Activated B cell treated with CpG ODN at 0.5 μM for 24 hours (primary cell): ENCODE measurements at regions not wholly inside any gene's neighbourhood (a gene's known extent, or its start where the extent isn't known, plus 50 kb on each side); places are given as distances from the start of the nearest gene placed in this dataset.

Source experiments
- ATAC-seq: fragments of 200-7000 bp; cut with Tn5 transposase; one replicate; pipeline ENCODE4 v1.10.0; 2021; ENCODE audit warnings: low read depth, mild to moderate bottlenecking, moderate library complexity
- CTCF ChIA-PET: fragments of 350-600 bp; sonication (Branson Sonifier 250); formaldehyde crosslinking; loops from one replicate; lab custom pipeline; 2021; ENCODE audit warnings: antibody characterized with exemption; lab: Charles Lee
- POLR2A ChIA-PET: fragments of 350-600 bp; sonication (Branson Sonifier 250); formaldehyde crosslinking; loops from one replicate; lab custom pipeline; 2021; ENCODE audit warnings: antibody characterized with exemption; lab: Charles Lee
- DNase-seq: peaks from one replicate; pipeline ENCODE4 v3.0.0; 2022
- H3K27ac Mint-ChIP-seq: one replicate; pipeline ENCODE4 v1.8.0; 2020; ENCODE audit warnings: mixed read lengths
- H3K27me3 Mint-ChIP-seq: one replicate; pipeline ENCODE4 v1.8.0; 2021; ENCODE audit warnings: mixed read lengths
- H3K36me3 Mint-ChIP-seq: one replicate; pipeline ENCODE4 v1.8.0; 2021; ENCODE audit warnings: low read depth, mixed read lengths
- H3K4me1 Mint-ChIP-seq: one replicate; pipeline ENCODE4 v1.8.0; 2021; ENCODE audit warnings: mixed read lengths
- H3K4me3 Mint-ChIP-seq: one replicate; pipeline ENCODE4 v1.8.0; 2020; ENCODE audit warnings: mild to moderate bottlenecking, mixed read lengths
- H3K9me3 Mint-ChIP-seq: one replicate; pipeline ENCODE4 v1.8.0; 2020; ENCODE audit warnings: mixed read lengths
- CTCF ChIP-seq: fragments of 200-600 bp; IDR thresholded peaks from one replicate; pipeline ENCODE4 v1.8.0; 2022; ENCODE audit warnings: antibody characterized with exemption, mild to moderate bottlenecking
- intact Hi-C: fragments of 100-400 bp; cut with micrococcal nuclease; formaldehyde crosslinking; loops from one replicate; pipeline ENCODE4 v1.15.1; 2024

- ChIA-PET CTCF (interaction anchor here (1.3 kb wide), 1 partner anchor 20 kb away, joined by 3 read pairs; no protein-coding TSS in a partner anchor), POLR2A (no interaction called here)
- no peak overlapping the region for H3K27ac Mint-ChIP-seq
- no peaks in the 10 kb centered on the region for H3K27me3 Mint-ChIP-seq
- no peak for TF ChIP-seq CTCF
- no peaks in the 10 kb centered on the region for H3K36me3 Mint-ChIP-seq
- ATAC-seq, result no peak
- DNase-seq, result no peak
- no peak overlapping the region for H3K4me3 Mint-ChIP-seq
- no peaks in the 10 kb centered on the region for H3K4me1 Mint-ChIP-seq
- intact Hi-C loops, result no loop called here
- no peaks in the 10 kb centered on the region for H3K9me3 Mint-ChIP-seq
Measured at GRCh38 chr14:66378712-66379505, 107.3 kb upstream of the CCDC196 start.

- intact Hi-C loops, result no loop called here
- no peak overlapping the region for H3K4me3 Mint-ChIP-seq
- DNase-seq (no peak), ATAC-seq (no peak)
- H3K27me3 Mint-ChIP-seq, result no peaks in the 10 kb centered on the region
- ChIA-PET POLR2A (no interaction called here), CTCF (interaction anchor here (1.3 kb wide), 1 partner anchor 22 kb away, joined by 3 read pairs; no protein-coding TSS in a partner anchor)
- no peaks in the 10 kb centered on the region for H3K4me1 Mint-ChIP-seq
- no peak overlapping the region for H3K27ac Mint-ChIP-seq
- H3K9me3 Mint-ChIP-seq, result no peaks in the 10 kb centered on the region
- H3K36me3 Mint-ChIP-seq, result no peaks in the 10 kb centered on the region
- no peak for TF ChIP-seq CTCF
Measured at GRCh38 chr14:66380143-66380542, 106.0 kb upstream of the CCDC196 start.

DNA sequence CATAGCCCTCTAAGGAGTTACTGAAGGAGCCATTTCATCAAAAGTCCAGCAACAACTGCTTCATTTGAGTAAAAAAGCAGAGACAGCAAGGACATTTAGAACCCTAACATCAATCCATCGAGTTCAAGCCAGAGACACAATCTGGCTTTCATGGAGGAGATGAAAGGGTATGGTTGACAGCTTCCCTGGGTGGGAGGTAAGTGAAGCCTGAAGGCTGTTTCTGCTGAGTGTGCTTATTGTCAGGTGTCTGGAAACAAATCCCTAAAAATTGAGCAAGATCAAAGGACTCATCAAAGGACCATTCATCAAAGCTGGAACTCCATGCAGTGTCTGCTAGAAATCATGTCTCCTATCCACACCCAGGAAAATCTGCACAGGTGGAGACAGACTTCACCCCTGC, 104.4 kb upstream of the CCDC196 start:
- H3K27me3 Mint-ChIP-seq, result no peaks in the 10 kb centered on the region
- TF ChIP-seq CTCF, result no peak
- ChIA-PET POLR2A (no interaction called here), CTCF (interaction anchor here (1.0 kb wide), 1 partner anchor 741 kb away, joined by 3 read pairs; no protein-coding TSS in a partner anchor)
- ATAC-seq, result no peak
- no peak overlapping the region for H3K27ac Mint-ChIP-seq
- H3K36me3 Mint-ChIP-seq, result no peaks in the 10 kb centered on the region
- DNase-seq, result no peak
- intact Hi-C loops, result no loop called here
- H3K4me3 Mint-ChIP-seq, result no peak overlapping the region
- H3K9me3 Mint-ChIP-seq, result no peaks in the 10 kb centered on the region
- H3K4me1 Mint-ChIP-seq, result no peaks in the 10 kb centered on the region

DNA sequence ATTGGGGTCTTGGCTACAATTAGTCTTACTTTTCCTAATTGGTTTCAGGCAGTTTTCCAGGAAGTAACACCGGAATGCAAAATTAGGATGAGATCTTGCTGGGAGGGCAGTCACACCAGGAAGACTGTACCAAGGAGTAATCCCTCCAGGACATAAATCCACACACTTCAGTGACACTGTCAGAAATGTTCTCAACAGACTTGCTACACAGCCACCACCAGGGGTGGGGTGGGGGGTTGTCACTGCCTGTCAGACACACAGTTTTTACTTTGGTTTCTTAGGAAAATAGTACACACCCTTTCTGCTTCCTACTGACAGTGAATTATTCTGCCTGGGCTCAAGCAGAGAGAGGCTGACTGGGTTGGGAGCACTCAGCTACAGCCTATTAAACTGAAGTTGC, 102.9 kb upstream of the CCDC196 start:
- Mint-ChIP-seq H3K36me3 (no peaks in the 10 kb centered on the region), H3K9me3 (no peaks in the 10 kb centered on the region), H3K27ac (no peak overlapping the region), H3K27me3 (no peaks in the 10 kb centered on the region), H3K4me3 (no peak overlapping the region), H3K4me1 (no peaks in the 10 kb centered on the region)
- no peak for ATAC-seq
- ChIA-PET POLR2A (no interaction called here), CTCF (no interaction called here)
- DNase-seq, result no peak
- intact Hi-C loops, result no loop called here
- TF ChIP-seq CTCF, result no peak

GRCh38 chr14:66383771-66384170, 102.4 kb upstream of the CCDC196 start:
- Mint-ChIP-seq H3K27me3 (no peaks in the 10 kb centered on the region), H3K4me1 (no peaks in the 10 kb centered on the region), H3K36me3 (no peaks in the 10 kb centered on the region), H3K27ac (no peak overlapping the region), H3K9me3 (no peaks in the 10 kb centered on the region), H3K4me3 (no peak overlapping the region)
- CTCF ChIA-PET, result no interaction called here
- intact Hi-C loops, result no loop called here
- DNase-seq, result no peak
- TF ChIP-seq CTCF, result no peak
- POLR2A ChIA-PET, result no interaction called here
- no peak for ATAC-seq
